T47D (cell line): ENCODE measurements at regions not wholly inside any gene's neighbourhood (a gene's known extent, or its start where the extent isn't known, plus 50 kb on each side); places are given as distances from the start of the nearest gene placed in this dataset.

Experiments used
- DNase-seq, 2 experiments: peaks; one replicate each; pipeline versions ENCODE4 v3.0.0 to v3.0.0-alpha.2; 2011 to 2012; ENCODE audit warnings: low read depth in 1 of 2, low spot score in 1 of 2
- JUND ChIP-seq: IDR thresholded peaks from 2 replicates; pipeline ENCODE4 v1.6.1; 2012; ENCODE audit warnings: low read depth
- in situ Hi-C: cut with HindIII; loops from 2 replicates; pipeline ENCODE4 v1.10.0; 2016; ENCODE audit warnings: low sequenced_read_pairs, low pct_unique_long_range_greater_than_20kb

GRCh38 chr10:24086296-24087086 is 122.4 kb upstream of the KIAA1217 start:
- in situ Hi-C loops, result no loop called here
- no peak for DNase-seq
- TF ChIP-seq JUND, result no peak

GRCh38 chr10:24091256-24091655 is 117.7 kb upstream of the KIAA1217 start:
- TF ChIP-seq JUND, result no peak
- no peak for DNase-seq
- in situ Hi-C loops, result no loop called here

GRCh38 chr10:24096281-24096680 is 112.7 kb upstream of the KIAA1217 start:
- in situ Hi-C loops, result no loop called here
- no peak for TF ChIP-seq JUND
- no peak for DNase-seq

GRCh38 chr10:24097751-24098207 is 111.2 kb upstream of the KIAA1217 start:
- DNase-seq, result no peak
- TF ChIP-seq JUND, result no peak
- in situ Hi-C loops, result no loop called here

GRCh38 chr10:24104895-24105294 is 104.0 kb upstream of the KIAA1217 start:
- DNase-seq, result no peak
- no peak for TF ChIP-seq JUND
- in situ Hi-C loops, result no loop called here

- DNase-seq, result no peak
- TF ChIP-seq JUND, result no peak
- in situ Hi-C loops, result no loop called here
Measured at GRCh38 chr10:24113901-24114300, 95.0 kb upstream of the KIAA1217 start.

- in situ Hi-C loops, result no loop called here
- DNase-seq, result no peak
- no peak for TF ChIP-seq JUND
Measured at GRCh38 chr10:24114556-24114955, 94.4 kb upstream of the KIAA1217 start.

GRCh38 chr10:24115403-24115802 is 93.5 kb upstream of the KIAA1217 start:
- in situ Hi-C loops, result no loop called here
- no peak for TF ChIP-seq JUND
- DNase-seq, result no peak

GRCh38 chr10:24118246-24118645 is 90.7 kb upstream of the KIAA1217 start:
- no peak for TF ChIP-seq JUND
- in situ Hi-C loops, result no loop called here
- DNase-seq, result no peak

- in situ Hi-C loops, result no loop called here
- DNase-seq, result no peak
- TF ChIP-seq JUND, result no peak
Measured at GRCh38 chr10:24119896-24120295, 89.0 kb upstream of the KIAA1217 start.

GRCh38 chr10:24120646-24121045 is 88.3 kb upstream of the KIAA1217 start:
- TF ChIP-seq JUND, result no peak
- in situ Hi-C loops, result no loop called here
- DNase-seq, result no peak

- in situ Hi-C loops, result no loop called here
- no peak for TF ChIP-seq JUND
- no peak for DNase-seq
Measured at GRCh38 chr10:24127516-24127915, 81.4 kb upstream of the KIAA1217 start.

GRCh38 chr10:24128066-24128730 is 80.7 kb upstream of the KIAA1217 start:
- in situ Hi-C loops, result no loop called here
- no peak for DNase-seq
- no peak for TF ChIP-seq JUND
